ENCODE measurements at regions not wholly inside any gene's neighbourhood (a gene's known extent, or its start where the extent isn't known, plus 50 kb on each side); places are given as distances from the start of the nearest gene placed in this dataset.

DNA sequence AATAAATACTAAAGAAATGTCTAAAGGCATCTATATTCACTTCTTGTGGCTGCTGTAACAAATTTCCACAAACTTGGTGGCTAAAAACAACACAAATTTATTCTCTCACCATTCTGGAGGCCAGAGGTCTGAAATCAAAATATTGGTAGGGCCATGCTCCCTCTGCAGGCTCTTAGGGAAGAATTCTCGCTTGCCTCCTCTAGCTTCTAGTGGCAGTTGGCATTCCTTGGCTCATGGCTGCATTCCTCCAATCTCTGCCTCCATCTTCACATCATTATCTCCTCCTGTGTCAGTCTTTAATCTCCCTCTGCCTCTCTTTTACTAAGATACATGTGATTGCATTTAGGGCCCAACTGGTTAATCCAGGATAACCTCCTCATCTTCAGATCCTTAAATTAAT, 54.1 kb upstream of the RFXAP start:
- Histone ChIP-seq H3K79me2 (ENCODE audit: insufficient read depth, low read length) (no peaks in the 10 kb centered on the region), H3K27me3 (ENCODE audit: control insufficient read depth in 2 of 2, insufficient read depth in 2 of 2, low read length in 2 of 2) (no peaks in the 10 kb centered on the region), H3K4me1 (ENCODE audit: control insufficient read depth in 1 of 2, insufficient read depth in 2 of 2, low read length in 2 of 2) (no peaks in the 10 kb centered on the region), H4K20me1 (ENCODE audit: insufficient read depth, low read length) (no peaks in the 10 kb centered on the region), H3K27ac (ENCODE audit: low read depth in 1 of 2, low read length in 2 of 2) (no peak overlapping the region), H3K4me2 (replicated peaks; ENCODE audit: extremely low read depth, low read length, poor library complexity, severe bottlenecking) (no peak overlapping the region), H2AFZ (ENCODE audit: insufficient read depth, low read depth, low read length, poor library complexity, severe bottlenecking) (no peak overlapping the region), H3K9me3 (replicated peaks in 1 of 2; ENCODE audit: control insufficient read depth in 1 of 2, insufficient read depth in 1 of 2, low read length in 2 of 2) (peaks cover 6 to 7% of the 10 kb centered on the region in 2 donors), H3K36me3 (replicated peaks in 1 of 2; ENCODE audit: control insufficient read depth in 1 of 2, insufficient read depth in 2 of 2, low read length in 2 of 2) (no peaks in the 10 kb centered on the region), H3K4me3 (replicated peaks in 1 of 3; ENCODE audit: low read depth in 2 of 3, low read length in 3 of 3) (no peak overlapping the region), H3K9ac (ENCODE audit: insufficient read depth, low read length, poor library complexity, severe bottlenecking) (no peak overlapping the region)
- Mint-ChIP-seq H3K4me3 (no peak overlapping the region), H3K36me3 (no peaks in the 10 kb centered on the region), H3K27me3 (ENCODE audit: low read depth in 3 of 3) (peaks cover 2 to 6% (median 4%) of the 10 kb centered on the region in 3 donors), H3K9me3 (peaks cover 8 to 19% (median 13%) of the 10 kb centered on the region in 7 donors), H3K27ac (no peak overlapping the region), H3K4me1 (peaks cover 4% of the 10 kb centered on the region)
- no peak for TF ChIP-seq CTCF (IDR thresholded peaks at IDR 0.05)
- WGBS (ENCODE audit: insufficient coverage): no CpG with 5 or more reads among the region's 1 CpG
- intact Hi-C loops (cut with micrococcal nuclease): no loop called here
- DNase-seq: no peak

DNA sequence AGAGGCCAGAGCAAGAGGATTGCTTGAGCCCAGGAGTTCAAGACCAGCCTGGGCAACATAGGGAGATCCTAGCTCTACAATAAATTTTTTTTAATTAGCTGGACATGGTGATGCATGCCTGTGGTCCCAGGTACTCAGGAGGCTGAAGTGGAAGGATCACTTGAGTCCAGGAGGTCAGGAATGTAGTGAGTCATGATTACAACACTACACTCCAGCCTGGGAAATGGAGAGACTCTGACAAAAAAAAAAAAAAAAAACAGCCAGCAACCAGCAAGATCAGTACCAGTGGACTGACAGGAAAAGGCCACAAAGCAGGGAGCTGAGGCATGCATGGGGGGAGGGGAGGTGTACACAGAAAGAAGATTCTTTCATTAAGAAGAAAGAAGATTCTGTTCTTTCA, 52.7 kb upstream of the RFXAP start:
- H3K9me3 ChIP-seq (replicated peaks in 1 of 2; ENCODE audit: control insufficient read depth in 1 of 2, insufficient read depth in 1 of 2, low read length in 2 of 2): peaks cover 6 to 7% of the 10 kb centered on the region in 2 donors
- Mint-ChIP-seq H3K27me3 (ENCODE audit: low read depth in 3 of 3) (peaks cover 2 to 5% (median 4%) of the 10 kb centered on the region in 3 donors), H3K4me1 (peaks cover 4% of the 10 kb centered on the region), H3K9me3 (peaks cover 8 to 17% (median 13%) of the 10 kb centered on the region in 7 donors), H3K4me3 (no peak overlapping the region), H3K27ac (no peak overlapping the region), H3K36me3 (no peaks in the 10 kb centered on the region)
- no peaks in the 10 kb centered on the region for H3K36me3 ChIP-seq (replicated peaks in 1 of 2; ENCODE audit: control insufficient read depth in 1 of 2, insufficient read depth in 2 of 2, low read length in 2 of 2)
- H3K27ac ChIP-seq (ENCODE audit: low read depth in 1 of 2, low read length in 2 of 2): no peak overlapping the region
- no peaks in the 10 kb centered on the region for H3K4me1 ChIP-seq (ENCODE audit: control insufficient read depth in 1 of 2, insufficient read depth in 2 of 2, low read length in 2 of 2)
- no peak overlapping the region for H3K4me3 ChIP-seq (replicated peaks in 1 of 3; ENCODE audit: low read depth in 2 of 3, low read length in 3 of 3)
- H3K4me2 ChIP-seq (replicated peaks; ENCODE audit: extremely low read depth, low read length, poor library complexity, severe bottlenecking): no peak overlapping the region
- no peak overlapping the region for H2AFZ ChIP-seq (ENCODE audit: insufficient read depth, low read depth, low read length, poor library complexity, severe bottlenecking)
- intact Hi-C loops (cut with micrococcal nuclease): no loop called here
- no peak for DNase-seq
- no peak for TF ChIP-seq CTCF (IDR thresholded peaks at IDR 0.05)
- no peaks in the 10 kb centered on the region for H3K79me2 ChIP-seq (ENCODE audit: insufficient read depth, low read length)
- H3K9ac ChIP-seq (ENCODE audit: insufficient read depth, low read length, poor library complexity, severe bottlenecking): no peak overlapping the region
- no peaks in the 10 kb centered on the region for H3K27me3 ChIP-seq (ENCODE audit: control insufficient read depth in 2 of 2, insufficient read depth in 2 of 2, low read length in 2 of 2)
- H4K20me1 ChIP-seq (ENCODE audit: insufficient read depth, low read length): no peaks in the 10 kb centered on the region

Data from CD14-positive monocyte (primary cell).